ENCODE measurements at regions not wholly inside any gene's neighbourhood (a gene's known extent, or its start where the extent isn't known, plus 50 kb on each side); places are given as distances from the start of the nearest gene placed in this dataset.

DNA sequence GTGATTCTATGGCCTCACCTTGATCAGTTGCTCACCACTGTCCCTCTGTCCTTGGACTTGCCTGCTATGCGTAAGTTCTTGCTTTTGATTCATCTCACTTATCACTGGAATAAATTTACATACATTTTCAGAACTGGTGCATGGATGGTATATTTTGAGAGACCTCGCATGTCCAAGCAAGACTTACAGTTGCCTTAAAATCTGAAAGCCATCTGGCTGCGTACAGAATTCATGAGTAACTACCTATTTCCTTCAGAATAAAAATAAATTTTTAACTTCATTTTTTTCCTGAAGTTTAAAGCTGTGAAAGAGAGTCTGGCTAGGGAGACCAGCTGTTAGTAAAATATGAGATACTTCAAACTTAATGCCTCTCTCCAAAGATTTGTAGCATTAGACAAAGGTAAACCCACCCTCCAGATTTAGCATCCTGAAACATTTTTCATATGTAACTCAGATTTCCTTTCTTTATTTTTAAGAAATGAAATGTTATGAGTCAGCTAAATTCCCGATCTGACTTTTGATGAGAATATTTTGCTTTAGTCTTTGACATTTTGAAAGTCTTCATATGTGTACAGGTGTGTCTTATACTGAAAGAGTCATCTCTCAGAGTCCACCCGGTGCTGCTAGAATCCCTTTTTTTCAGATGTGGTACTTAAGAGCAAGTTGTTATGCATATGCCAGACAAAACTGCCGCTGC, 136.4 kb upstream of the CELF2 start:
- FAIRE-seq = no peak
- BruUV-seq (replicated peaks) = no TSS peak

DNA sequence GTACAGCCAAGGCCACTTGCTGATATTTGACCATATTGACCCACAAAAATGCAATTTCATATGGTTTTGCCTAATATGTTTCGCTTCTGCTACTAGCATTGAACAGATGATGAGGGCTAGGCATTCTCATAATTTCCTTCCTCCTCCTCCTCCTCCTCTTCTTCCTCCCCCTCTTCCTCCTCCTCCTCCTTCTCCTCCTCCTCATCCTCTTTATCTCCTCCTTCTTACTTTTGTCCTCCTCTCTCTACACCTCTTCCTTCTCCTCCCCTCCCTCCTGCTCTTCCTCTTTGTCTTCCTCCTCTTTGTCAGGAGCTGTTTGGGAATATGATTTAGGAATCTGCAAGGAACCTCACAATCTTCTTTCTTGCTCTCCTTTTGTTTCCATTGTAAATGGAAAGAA, 133.9 kb upstream of the CELF2 start:
- intact Hi-C loops (cut with micrococcal nuclease) = no loop called here
- POLR2A ChIA-PET = no interaction called here
- Histone ChIP-seq H3K27ac (ENCODE audit: insufficient read depth, low read depth, low read length) (no peak overlapping the region), H3K9ac (replicated peaks; ENCODE audit: extremely low read depth, insufficient read depth, low read length) (no peak overlapping the region), H3K36me3 (ENCODE audit: control insufficient read depth in 2 of 2, extremely low read depth in 1 of 2, insufficient read depth in 2 of 2, low read length in 2 of 2) (no peaks in the 10 kb centered on the region), H3K79me2 (ENCODE audit: control insufficient read depth, insufficient read depth, low read length) (no peaks in the 10 kb centered on the region), H3K4me1 (ENCODE audit: control insufficient read depth, extremely low read depth, insufficient read depth, low read length) (no peaks in the 10 kb centered on the region), H3K4me2 (ENCODE audit: insufficient read depth, low read length) (no peak overlapping the region), H3K9me1 (replicated peaks; ENCODE audit: control insufficient read depth, extremely low read depth, insufficient read depth, low read length) (no peaks in the 10 kb centered on the region), H4K20me1 (replicated peaks; ENCODE audit: control insufficient read depth, extremely low read depth, insufficient read depth, low read length) (no peaks in the 10 kb centered on the region), H3K9me3 (replicated peaks; ENCODE audit: control insufficient read depth, insufficient read depth, low read length) (no peaks in the 10 kb centered on the region), H3K4me3 (replicated peaks in 1 of 3; ENCODE audit: insufficient read depth in 1 of 3, low read depth in 1 of 3, low read length in 3 of 3) (no peak overlapping the region), H2AFZ (ENCODE audit: low read depth, low read length) (no peak overlapping the region), H3K27me3 (ENCODE audit: control insufficient read depth in 2 of 2, insufficient read depth in 2 of 2, low read length in 2 of 2) (no peaks in the 10 kb centered on the region)
- CTCF ChIA-PET = no interaction called here
- DNase-seq (ENCODE audit: low read depth, low spot score) (no peak), FAIRE-seq (no peak)
- no peak for TF ChIP-seq GATA2 (IDR thresholded peaks at IDR 0.05; ENCODE audit: insufficient read depth, insufficient read length, low read depth, low read length)
- no peak for TF ChIP-seq POLR2AphosphoS5 (IDR thresholded peaks at IDR 0.05; ENCODE audit: insufficient read depth, low read depth, low read length)
- TF ChIP-seq POLR2A (IDR thresholded peaks at IDR 0.05; ENCODE audit: low read depth, low read length) = no peak
- TF ChIP-seq EZH2 (IDR thresholded peaks at IDR 0.05; ENCODE audit: borderline replicate concordance, low read depth, low read length, severe bottlenecking) = no peak
- no peak for TF ChIP-seq CTCF (IDR thresholded peaks at IDR 0.05; ENCODE audit: extremely low read depth in 1 of 2, insufficient read depth in 1 of 2, low read depth in 1 of 2, low read length in 2 of 2)
- TF ChIP-seq MAX (IDR thresholded peaks at IDR 0.05; ENCODE audit: insufficient read depth, insufficient read length) = no peak
- TF ChIP-seq MYC (IDR thresholded peaks at IDR 0.05; ENCODE audit: low read depth, low read length) = no peak
- no peak for TF ChIP-seq JUN (IDR thresholded peaks at IDR 0.05; ENCODE audit: borderline replicate concordance, insufficient read depth, insufficient read length, low read depth)
- TF ChIP-seq FOS (IDR thresholded peaks at IDR 0.05; ENCODE audit: borderline replicate concordance, insufficient read depth, low read length) = no peak
- dilution Hi-C loops (cut with MboI; ENCODE audit: extremely low pct_ligation_motif_present, low sequenced_read_pairs) = no loop called here
- BruUV-seq (replicated peaks) = no TSS peak

More for the DNA sequence above, 136.4 kb upstream of the CELF2 start:
- Histone ChIP-seq H4K20me1 (replicated peaks; ENCODE audit: control insufficient read depth, extremely low read depth, insufficient read depth, low read length) (no peaks in the 10 kb centered on the region), H3K27ac (ENCODE audit: insufficient read depth, low read depth, low read length) (no peak overlapping the region), H3K79me2 (ENCODE audit: control insufficient read depth, insufficient read depth, low read length) (no peaks in the 10 kb centered on the region), H3K4me3 (replicated peaks in 1 of 3; ENCODE audit: insufficient read depth in 1 of 3, low read depth in 1 of 3, low read length in 3 of 3) (no peak overlapping the region), H3K27me3 (ENCODE audit: control insufficient read depth in 2 of 2, insufficient read depth in 2 of 2, low read length in 2 of 2) (no peaks in the 10 kb centered on the region), H2AFZ (ENCODE audit: low read depth, low read length) (no peak overlapping the region), H3K9me3 (replicated peaks; ENCODE audit: control insufficient read depth, insufficient read depth, low read length) (no peaks in the 10 kb centered on the region), H3K4me1 (ENCODE audit: control insufficient read depth, extremely low read depth, insufficient read depth, low read length) (no peaks in the 10 kb centered on the region), H3K36me3 (ENCODE audit: control insufficient read depth in 2 of 2, extremely low read depth in 1 of 2, insufficient read depth in 2 of 2, low read length in 2 of 2) (no peaks in the 10 kb centered on the region), H3K4me2 (ENCODE audit: insufficient read depth, low read length) (no peak overlapping the region), H3K9ac (replicated peaks; ENCODE audit: extremely low read depth, insufficient read depth, low read length) (no peak overlapping the region), H3K9me1 (replicated peaks; ENCODE audit: control insufficient read depth, extremely low read depth, insufficient read depth, low read length) (no peaks in the 10 kb centered on the region)
- no peak for TF ChIP-seq JUN (IDR thresholded peaks at IDR 0.05; ENCODE audit: borderline replicate concordance, insufficient read depth, insufficient read length, low read depth)
- TF ChIP-seq GATA2 (IDR thresholded peaks at IDR 0.05; ENCODE audit: insufficient read depth, insufficient read length, low read depth, low read length) = no peak
- TF ChIP-seq POLR2A (IDR thresholded peaks at IDR 0.05; ENCODE audit: low read depth, low read length) = no peak
- no peak for TF ChIP-seq MYC (IDR thresholded peaks at IDR 0.05; ENCODE audit: low read depth, low read length)
- no peak for TF ChIP-seq POLR2AphosphoS5 (IDR thresholded peaks at IDR 0.05; ENCODE audit: insufficient read depth, low read depth, low read length)
- no peak for TF ChIP-seq MAX (IDR thresholded peaks at IDR 0.05; ENCODE audit: insufficient read depth, insufficient read length)
- no peak for DNase-seq (ENCODE audit: low read depth, low spot score)
- POLR2A ChIA-PET = no interaction called here
- dilution Hi-C loops (cut with MboI; ENCODE audit: extremely low pct_ligation_motif_present, low sequenced_read_pairs) (no loop called here), intact Hi-C loops (cut with micrococcal nuclease) (no loop called here)
- CTCF ChIA-PET = no interaction called here

All from endothelial cell of umbilical vein (primary cell).